ENCODE measurements at regions not wholly inside any gene's neighbourhood (a gene's known extent, or its start where the extent isn't known, plus 50 kb on each side); places are given as distances from the start of the nearest gene placed in this dataset.

- TF ChIP-seq POLR2AphosphoS5 (IDR thresholded peaks at IDR 0.05; ENCODE audit: low read depth) = no peak
- TF ChIP-seq CTCF (conservative IDR thresholded peaks at IDR 0.05; ENCODE audit: low read depth in 2 of 2) = no peak
- TF ChIP-seq EZH2phosphoT487 (IDR thresholded peaks at IDR 0.05; ENCODE audit: unreplicated experiment) = no peak
- no peak for TF ChIP-seq REST (IDR thresholded peaks at IDR 0.05; ENCODE audit: unreplicated experiment)
- TF ChIP-seq CREB1 (CRISPR knock-in tag; IDR thresholded peaks at IDR 0.05; ENCODE audit: low read depth) = no peak
- TF ChIP-seq EZH2 (IDR thresholded peaks at IDR 0.05; ENCODE audit: low read depth, unreplicated experiment) = no peak
- TF ChIP-seq STAT1 (IDR thresholded peaks at IDR 0.05; ENCODE audit: unreplicated experiment) = no peak
Measured at GRCh38 chr22:49046000-49046545, 781.6 kb downstream of the BRD1 start.

All from GM23338 (cell line).